LNCaP clone FGC (cell line): ENCODE measurements at regions not wholly inside any gene's neighbourhood (a gene's known extent, or its start where the extent isn't known, plus 50 kb on each side); places are given as distances from the start of the nearest gene placed in this dataset.

Experiments used
- DNase-seq: peaks from one replicate; pipeline ENCODE4 v3.0.0-alpha.2; 2011; ENCODE audit warnings: low read depth
- H3K4me3 ChIP-seq: 2 replicates; pipeline ENCODE4 v1.5.1; 2011; ENCODE audit warnings: mild to moderate bottlenecking, low read depth, low read length, control low read depth
- TF ChIP-seq, protein P1 (sequence below): IDR thresholded peaks from 2 replicates; pipeline ENCODE4 v1.5.1; 2012; ENCODE audit warnings: mild to moderate bottlenecking; ENCODE audit not compliant: control insufficient read depth, insufficient read depth; ENCODE audit errors: extremely low read depth

DNA sequence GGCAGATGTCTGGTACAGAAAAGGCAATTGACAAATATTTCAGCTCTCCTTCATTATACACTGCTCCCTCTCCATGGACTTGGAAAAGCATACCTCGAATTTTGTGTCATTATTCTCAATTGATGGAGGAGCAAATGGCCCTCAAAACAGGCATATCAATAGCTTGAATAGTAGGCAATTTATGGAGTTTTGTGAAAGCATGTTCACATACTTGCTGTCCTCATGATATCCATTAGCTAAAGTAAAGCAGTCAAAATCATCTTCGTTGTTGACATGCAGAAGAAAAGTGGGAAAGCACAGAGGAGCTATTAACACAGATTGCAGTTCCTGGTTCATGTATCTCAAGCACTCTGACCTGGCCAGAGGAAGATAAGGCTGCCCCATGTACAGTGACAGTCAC, 472.8 kb downstream of the CCSER2 start:
- no peak for DNase-seq
- TF ChIP-seq, protein P1, sequence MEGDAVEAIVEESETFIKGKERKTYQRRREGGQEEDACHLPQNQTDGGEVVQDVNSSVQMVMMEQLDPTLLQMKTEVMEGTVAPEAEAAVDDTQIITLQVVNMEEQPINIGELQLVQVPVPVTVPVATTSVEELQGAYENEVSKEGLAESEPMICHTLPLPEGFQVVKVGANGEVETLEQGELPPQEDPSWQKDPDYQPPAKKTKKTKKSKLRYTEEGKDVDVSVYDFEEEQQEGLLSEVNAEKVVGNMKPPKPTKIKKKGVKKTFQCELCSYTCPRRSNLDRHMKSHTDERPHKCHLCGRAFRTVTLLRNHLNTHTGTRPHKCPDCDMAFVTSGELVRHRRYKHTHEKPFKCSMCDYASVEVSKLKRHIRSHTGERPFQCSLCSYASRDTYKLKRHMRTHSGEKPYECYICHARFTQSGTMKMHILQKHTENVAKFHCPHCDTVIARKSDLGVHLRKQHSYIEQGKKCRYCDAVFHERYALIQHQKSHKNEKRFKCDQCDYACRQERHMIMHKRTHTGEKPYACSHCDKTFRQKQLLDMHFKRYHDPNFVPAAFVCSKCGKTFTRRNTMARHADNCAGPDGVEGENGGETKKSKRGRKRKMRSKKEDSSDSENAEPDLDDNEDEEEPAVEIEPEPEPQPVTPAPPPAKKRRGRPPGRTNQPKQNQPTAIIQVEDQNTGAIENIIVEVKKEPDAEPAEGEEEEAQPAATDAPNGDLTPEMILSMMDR, result no peak
- no peak overlapping the region for H3K4me3 ChIP-seq

DNA sequence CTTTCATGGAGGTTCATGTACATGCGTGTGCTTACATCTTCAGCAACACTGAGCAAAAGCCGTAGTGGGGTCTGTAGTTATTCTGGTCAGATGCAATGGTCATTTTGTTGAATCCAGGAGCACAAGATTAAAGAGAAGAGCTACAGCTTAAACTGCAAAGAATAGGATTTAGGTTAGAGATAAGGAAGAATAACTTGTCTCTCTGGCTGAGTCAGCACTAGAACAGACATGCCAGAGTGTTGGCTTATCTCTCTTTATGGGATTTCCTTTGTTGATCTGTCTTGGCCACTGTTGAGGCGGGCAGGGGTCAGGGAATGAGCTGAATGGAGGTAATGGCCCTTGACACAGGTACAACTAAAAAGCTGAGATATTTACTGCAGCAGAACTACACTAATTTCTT, 473.5 kb downstream of the CCSER2 start:
- no peak for DNase-seq
- TF ChIP-seq, protein P1, result no peak
- no peak overlapping the region for H3K4me3 ChIP-seq

DNA sequence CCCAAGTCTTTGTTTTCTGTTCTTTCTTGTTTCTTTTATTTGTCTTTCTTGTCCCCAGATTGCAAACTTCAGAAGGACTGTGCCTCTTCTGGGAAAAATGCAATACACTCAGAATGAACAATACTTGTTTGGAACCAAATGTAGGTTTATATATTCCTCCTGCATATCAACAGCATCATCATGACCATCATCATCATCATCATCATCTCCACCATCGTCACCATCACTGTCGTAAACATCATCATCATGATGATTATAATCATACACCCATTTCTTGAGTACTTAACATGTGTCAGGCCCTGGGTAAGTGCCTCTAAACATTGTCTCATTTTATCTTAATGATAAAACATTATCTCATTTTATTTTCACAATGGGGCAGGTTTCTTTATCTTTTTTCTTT, 476.8 kb downstream of the CCSER2 start:
- DNase-seq, result no peak
- H3K4me3 ChIP-seq, result no peak overlapping the region
- TF ChIP-seq, protein P1, result no peak

DNA sequence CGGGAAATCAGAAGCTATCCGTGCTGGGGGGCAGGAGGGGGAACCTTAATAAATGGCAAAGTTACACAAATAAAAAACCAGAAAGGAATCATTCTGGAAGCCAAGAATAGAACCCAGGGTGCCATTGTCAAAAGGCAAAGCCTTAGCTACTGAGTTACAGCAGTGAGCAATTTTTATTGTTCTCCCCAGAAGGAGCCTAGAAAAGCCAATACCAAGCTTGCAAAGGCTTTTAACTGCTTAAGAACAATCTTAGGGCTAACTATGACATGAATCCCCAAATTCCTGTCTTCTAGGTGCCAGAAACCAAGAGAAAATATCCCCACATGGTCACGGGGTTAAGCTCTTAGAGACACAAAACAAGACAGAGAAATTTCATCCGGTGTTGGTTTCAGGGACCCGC, 482.7 kb downstream of the CCSER2 start:
- no peak for DNase-seq
- TF ChIP-seq, protein P1, result no peak
- H3K4me3 ChIP-seq, result no peak overlapping the region

DNA sequence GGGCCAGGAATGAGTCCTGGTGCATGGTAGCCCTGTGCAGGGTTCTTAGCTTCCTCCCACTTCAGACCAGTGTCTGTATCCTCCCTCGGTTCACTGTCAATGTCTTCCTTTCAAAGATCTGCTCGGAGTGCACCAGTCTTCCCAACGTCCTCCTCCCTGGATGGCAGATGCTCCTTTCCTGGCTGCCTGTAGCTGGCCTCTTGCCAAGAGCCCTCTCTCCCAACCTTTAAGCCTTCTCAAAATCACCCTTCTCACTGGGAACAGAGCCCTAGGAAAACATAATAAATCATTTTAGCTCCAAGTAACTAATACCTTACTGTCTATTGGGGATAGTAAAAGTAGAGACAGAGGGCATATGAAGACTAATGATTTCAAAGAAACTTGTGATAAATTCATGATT, 490.6 kb downstream of the CCSER2 start:
- TF ChIP-seq, protein P1, result no peak
- no peak for DNase-seq
- no peak overlapping the region for H3K4me3 ChIP-seq

DNA sequence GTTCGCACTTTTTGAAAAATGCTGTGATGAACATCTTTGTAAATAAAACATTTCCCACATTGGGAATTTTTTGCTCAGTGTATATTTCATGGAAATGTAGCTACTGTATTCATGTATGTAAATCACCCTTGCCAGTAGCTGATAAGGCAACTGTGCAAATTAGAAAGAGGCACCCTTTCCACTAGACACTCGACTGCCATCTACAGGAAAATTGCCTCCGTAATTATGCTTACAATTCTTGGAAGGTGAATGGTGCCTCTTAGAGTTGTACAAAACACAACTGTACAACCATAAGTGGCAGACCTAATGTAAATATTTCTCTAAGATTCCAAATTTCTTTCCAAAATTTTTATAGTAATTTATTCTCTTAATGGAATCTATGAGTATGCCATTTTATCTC, 491.7 kb downstream of the CCSER2 start:
- no peak for DNase-seq
- H3K4me3 ChIP-seq, result no peak overlapping the region
- TF ChIP-seq, protein P1, result peak; percentile 43

DNA sequence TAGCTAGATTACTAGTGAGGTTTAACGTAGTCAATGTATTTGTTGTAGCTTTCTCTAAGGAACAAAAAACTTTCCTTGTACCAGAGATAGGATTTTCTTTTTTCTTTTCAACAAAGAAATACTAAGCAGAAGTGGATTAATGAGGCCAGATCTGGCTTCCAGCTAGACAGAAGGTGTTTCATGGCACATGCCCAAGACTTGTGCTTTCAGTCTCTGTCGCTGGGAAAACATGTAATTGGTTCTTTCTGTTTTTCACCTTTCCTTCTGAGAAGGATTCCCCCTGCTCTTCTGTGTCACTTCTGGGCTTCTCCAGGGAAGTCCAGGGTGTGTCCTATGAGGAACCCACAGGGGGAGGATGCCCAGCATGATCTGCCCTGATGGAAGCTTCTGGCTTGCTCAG, 492.2 kb downstream of the CCSER2 start:
- TF ChIP-seq, protein P1, result no peak
- DNase-seq, result no peak

More for the DNA sequence above, 492.2 kb downstream of the CCSER2 start:
- H3K4me3 ChIP-seq, result no peak overlapping the region
